ENCODE measurements at regions not wholly inside any gene's neighbourhood (a gene's known extent, or its start where the extent isn't known, plus 50 kb on each side); places are given as distances from the start of the nearest gene placed in this dataset.

GRCh38 chr2:217568289-217568971 lies 434.4 kb downstream of the TNS1 start:
- Histone ChIP-seq H3K36me3 (ENCODE audit: control insufficient read depth, insufficient read depth, low read length) (no peaks in the 10 kb centered on the region), H3K4me1 (ENCODE audit: control insufficient read depth, insufficient read depth, low read length) (peaks cover 5% of the 10 kb centered on the region), H3K27ac (ENCODE audit: low read depth, low read length) (peak overlapping the region; percentile 55), H3K27me3 (ENCODE audit: control insufficient read depth, insufficient read depth, low read length) (no peaks in the 10 kb centered on the region), H3K4me3 (ENCODE audit: low read depth, low read length) (no peak overlapping the region), H3K9me3 (ENCODE audit: control insufficient read depth, insufficient read depth, low read length) (no peaks in the 10 kb centered on the region)
- peak in 1 of 6 donors; percentile 47 for DNase-seq (ENCODE audit: low read depth in 4 of 6, low spot score in 6 of 6)
- 64% methylated on average over 3 of the region's 3 CpGs for WGBS (ENCODE audit: insufficient coverage)

GRCh38 chr2:217563565-217563964 lies 439.2 kb downstream of the TNS1 start:
- Histone ChIP-seq H3K36me3 (ENCODE audit: control insufficient read depth, insufficient read depth, low read length) (no peaks in the 10 kb centered on the region), H3K27me3 (ENCODE audit: control insufficient read depth, insufficient read depth, low read length) (no peaks in the 10 kb centered on the region), H3K27ac (ENCODE audit: low read depth, low read length) (no peak overlapping the region), H3K4me1 (ENCODE audit: control insufficient read depth, insufficient read depth, low read length) (peaks cover 5% of the 10 kb centered on the region), H3K4me3 (ENCODE audit: low read depth, low read length) (no peak overlapping the region), H3K9me3 (ENCODE audit: control insufficient read depth, insufficient read depth, low read length) (no peaks in the 10 kb centered on the region)
- 93% methylated on average over 2 of the region's 3 CpGs for WGBS (ENCODE audit: insufficient coverage)
- no peak for DNase-seq (ENCODE audit: low read depth in 4 of 6, low spot score in 6 of 6)

GRCh38 chr2:217562871-217563480 lies 439.8 kb downstream of the TNS1 start:
- 89% methylated on average over 1 of the region's 4 CpGs for WGBS (ENCODE audit: insufficient coverage)
- no peaks in the 10 kb centered on the region for H3K4me1 ChIP-seq (ENCODE audit: control insufficient read depth, insufficient read depth, low read length)
- H3K9me3 ChIP-seq (ENCODE audit: control insufficient read depth, insufficient read depth, low read length) = no peaks in the 10 kb centered on the region
- H3K27ac ChIP-seq (ENCODE audit: low read depth, low read length) = no peak overlapping the region
- H3K27me3 ChIP-seq (ENCODE audit: control insufficient read depth, insufficient read depth, low read length) = no peaks in the 10 kb centered on the region
- H3K36me3 ChIP-seq (ENCODE audit: control insufficient read depth, insufficient read depth, low read length) = no peaks in the 10 kb centered on the region
- no peak overlapping the region for H3K4me3 ChIP-seq (ENCODE audit: low read depth, low read length)
- no peak for DNase-seq (ENCODE audit: low read depth in 4 of 6, low spot score in 6 of 6)

- no peaks in the 10 kb centered on the region for H3K9me3 ChIP-seq (ENCODE audit: control insufficient read depth, insufficient read depth, low read length)
- DNase-seq (ENCODE audit: low read depth in 4 of 6, low spot score in 6 of 6) = peak in 2 of 6 donors; percentile 4 to 19
- H3K36me3 ChIP-seq (ENCODE audit: control insufficient read depth, insufficient read depth, low read length) = no peaks in the 10 kb centered on the region
- H3K27me3 ChIP-seq (ENCODE audit: control insufficient read depth, insufficient read depth, low read length) = no peaks in the 10 kb centered on the region
- no peak overlapping the region for H3K27ac ChIP-seq (ENCODE audit: low read depth, low read length)
- H3K4me3 ChIP-seq (ENCODE audit: low read depth, low read length) = no peak overlapping the region
- WGBS (ENCODE audit: insufficient coverage) = 40% methylated on average over 1 of the region's 2 CpGs
- peaks cover 3% of the 10 kb centered on the region for H3K4me1 ChIP-seq (ENCODE audit: control insufficient read depth, insufficient read depth, low read length)
These were observed 443.7 kb downstream of the TNS1 start for GRCh38 chr2:217559084-217559483.

- 52% methylated on average over 4 of the region's 7 CpGs for WGBS (ENCODE audit: insufficient coverage)
- Histone ChIP-seq H3K27ac (ENCODE audit: low read depth, low read length) (peak overlapping the region; percentile 47), H3K36me3 (ENCODE audit: control insufficient read depth, insufficient read depth, low read length) (no peaks in the 10 kb centered on the region), H3K4me3 (ENCODE audit: low read depth, low read length) (no peak overlapping the region), H3K4me1 (ENCODE audit: control insufficient read depth, insufficient read depth, low read length) (peaks cover 3% of the 10 kb centered on the region), H3K9me3 (ENCODE audit: control insufficient read depth, insufficient read depth, low read length) (no peaks in the 10 kb centered on the region), H3K27me3 (ENCODE audit: control insufficient read depth, insufficient read depth, low read length) (no peaks in the 10 kb centered on the region)
- DNase-seq (ENCODE audit: low read depth in 4 of 6, low spot score in 6 of 6) = peak in 2 of 6 donors; percentile 9 to 18
These were observed 447.5 kb downstream of the TNS1 start for GRCh38 chr2:217555081-217555876.

GRCh38 chr2:217553679-217554078 lies 449.1 kb downstream of the TNS1 start:
- Histone ChIP-seq H3K27me3 (ENCODE audit: control insufficient read depth, insufficient read depth, low read length) (no peaks in the 10 kb centered on the region), H3K27ac (ENCODE audit: low read depth, low read length) (no peak overlapping the region)

GRCh38 chr2:217553202-217553601 lies 449.6 kb downstream of the TNS1 start:
- no peak overlapping the region for H3K27ac ChIP-seq (ENCODE audit: low read depth, low read length)
- H3K4me1 ChIP-seq (ENCODE audit: control insufficient read depth, insufficient read depth, low read length) = peaks cover 3% of the 10 kb centered on the region
- H3K27me3 ChIP-seq (ENCODE audit: control insufficient read depth, insufficient read depth, low read length) = no peaks in the 10 kb centered on the region
- H3K9me3 ChIP-seq (ENCODE audit: control insufficient read depth, insufficient read depth, low read length) = no peaks in the 10 kb centered on the region
- no peaks in the 10 kb centered on the region for H3K36me3 ChIP-seq (ENCODE audit: control insufficient read depth, insufficient read depth, low read length)
- no peak overlapping the region for H3K4me3 ChIP-seq (ENCODE audit: low read depth, low read length)
- WGBS (ENCODE audit: insufficient coverage) = 100% methylated on average over 2 of the region's 4 CpGs
- no peak for DNase-seq (ENCODE audit: low read depth in 4 of 6, low spot score in 6 of 6)

More at GRCh38 chr2:217553679-217554078, 449.1 kb downstream of the TNS1 start:
- WGBS (ENCODE audit: insufficient coverage) = no CpG with 5 or more reads among the region's 2 CpGs
- Histone ChIP-seq H3K4me1 (ENCODE audit: control insufficient read depth, insufficient read depth, low read length) (peaks cover 3% of the 10 kb centered on the region), H3K36me3 (ENCODE audit: control insufficient read depth, insufficient read depth, low read length) (no peaks in the 10 kb centered on the region), H3K9me3 (ENCODE audit: control insufficient read depth, insufficient read depth, low read length) (no peaks in the 10 kb centered on the region), H3K4me3 (ENCODE audit: low read depth, low read length) (no peak overlapping the region)
- DNase-seq (ENCODE audit: low read depth in 4 of 6, low spot score in 6 of 6) = no peak

GRCh38 chr2:217552081-217552480 lies 450.7 kb downstream of the TNS1 start:
- 88% methylated on average over 2 of the region's 4 CpGs for WGBS (ENCODE audit: insufficient coverage)
- H3K27me3 ChIP-seq (ENCODE audit: control insufficient read depth, insufficient read depth, low read length) = no peaks in the 10 kb centered on the region
- no peaks in the 10 kb centered on the region for H3K9me3 ChIP-seq (ENCODE audit: control insufficient read depth, insufficient read depth, low read length)
- no peaks in the 10 kb centered on the region for H3K36me3 ChIP-seq (ENCODE audit: control insufficient read depth, insufficient read depth, low read length)
- H3K4me3 ChIP-seq (ENCODE audit: low read depth, low read length) = no peak overlapping the region
- no peak overlapping the region for H3K27ac ChIP-seq (ENCODE audit: low read depth, low read length)
- peaks cover 3% of the 10 kb centered on the region for H3K4me1 ChIP-seq (ENCODE audit: control insufficient read depth, insufficient read depth, low read length)
- no peak for DNase-seq (ENCODE audit: low read depth in 4 of 6, low spot score in 6 of 6)

GRCh38 chr2:217551252-217551899 lies 451.4 kb downstream of the TNS1 start:
- Histone ChIP-seq H3K9me3 (ENCODE audit: control insufficient read depth, insufficient read depth, low read length) (no peaks in the 10 kb centered on the region), H3K36me3 (ENCODE audit: control insufficient read depth, insufficient read depth, low read length) (no peaks in the 10 kb centered on the region), H3K27me3 (ENCODE audit: control insufficient read depth, insufficient read depth, low read length) (no peaks in the 10 kb centered on the region), H3K27ac (ENCODE audit: low read depth, low read length) (no peak overlapping the region), H3K4me3 (ENCODE audit: low read depth, low read length) (no peak overlapping the region), H3K4me1 (ENCODE audit: control insufficient read depth, insufficient read depth, low read length) (peaks cover 3% of the 10 kb centered on the region)
- WGBS (ENCODE audit: insufficient coverage) = 88% methylated on average over 1 of the region's 3 CpGs
- no peak for DNase-seq (ENCODE audit: low read depth in 4 of 6, low spot score in 6 of 6)

Measured in spinal cord (tissue), 9 donors.